ENCODE measurements at regions not wholly inside any gene's neighbourhood (a gene's known extent, or its start where the extent isn't known, plus 50 kb on each side); places are given as distances from the start of the nearest gene placed in this dataset.

- no peaks in the 10 kb centered on the region for H3K27me3 ChIP-seq (ENCODE audit: insufficient read depth in 3 of 3, low read length in 2 of 3)
- H3K36me3 ChIP-seq (ENCODE audit: insufficient read depth in 1 of 2, low read depth in 1 of 2): no peaks in the 10 kb centered on the region
- no peak overlapping the region for H3K4me3 ChIP-seq
- no peaks in the 10 kb centered on the region for H3K4me1 ChIP-seq
- no peak for TF ChIP-seq CTCF (IDR thresholded peaks at IDR 0.05)
- no peaks in the 10 kb centered on the region for H3K9me3 ChIP-seq
- no peak overlapping the region for H3K27ac ChIP-seq
- intact Hi-C loops (cut with DNase I): no loop called here
- DNase-seq: no peak
- no peak for ATAC-seq
- 82 to 90% (median 86%) methylated on average over 3 of the region's 3 CpGs for WGBS, 3 donors
These were observed 56.3 kb upstream of the NCKAP5 start for GRCh38 chr2:133624551-133624950.

- 81 to 92% (median 85%) methylated on average over 1 of the region's 1 CpG for WGBS, 3 donors
- Histone ChIP-seq H3K27me3 (ENCODE audit: insufficient read depth in 3 of 3, low read length in 2 of 3) (no peaks in the 10 kb centered on the region), H3K4me1 (no peaks in the 10 kb centered on the region), H3K4me3 (no peak overlapping the region), H3K27ac (no peak overlapping the region), H3K9me3 (no peaks in the 10 kb centered on the region), H3K36me3 (ENCODE audit: insufficient read depth in 1 of 2, low read depth in 1 of 2) (no peaks in the 10 kb centered on the region)
- intact Hi-C loops (cut with DNase I): no loop called here
- ATAC-seq: no peak
- no peak for TF ChIP-seq CTCF (IDR thresholded peaks at IDR 0.05)
- DNase-seq: no peak
These were observed 59.5 kb upstream of the NCKAP5 start for GRCh38 chr2:133627741-133628140.

- Histone ChIP-seq H3K9me3 (no peaks in the 10 kb centered on the region), H3K4me3 (no peak overlapping the region), H3K27ac (no peak overlapping the region), H3K4me1 (no peaks in the 10 kb centered on the region), H3K27me3 (ENCODE audit: insufficient read depth in 3 of 3, low read length in 2 of 3) (no peaks in the 10 kb centered on the region), H3K36me3 (ENCODE audit: insufficient read depth in 1 of 2, low read depth in 1 of 2) (no peaks in the 10 kb centered on the region)
- WGBS, 3 donors: 71 to 86% (median 79%) methylated on average over 7 of the region's 7 CpGs
- intact Hi-C loops (cut with DNase I): no loop called here
- TF ChIP-seq CTCF (IDR thresholded peaks at IDR 0.05): no peak
- DNase-seq (no peak), ATAC-seq (no peak)
These were observed 65.0 kb upstream of the NCKAP5 start for GRCh38 chr2:133633309-133633708.

GRCh38 chr2:133633881-133634409, 65.7 kb upstream of the NCKAP5 start:
- WGBS, 3 donors: 36 to 47% (median 39%) methylated on average over 8 of the region's 8 CpGs
- no peak for ATAC-seq

More at GRCh38 chr2:133633881-133634409, 65.7 kb upstream of the NCKAP5 start:
- Histone ChIP-seq H3K4me1 (no peaks in the 10 kb centered on the region), H3K9me3 (no peaks in the 10 kb centered on the region), H3K4me3 (no peak overlapping the region), H3K27me3 (ENCODE audit: insufficient read depth in 3 of 3, low read length in 2 of 3) (no peaks in the 10 kb centered on the region), H3K36me3 (ENCODE audit: insufficient read depth in 1 of 2, low read depth in 1 of 2) (no peaks in the 10 kb centered on the region), H3K27ac (no peak overlapping the region)
- intact Hi-C loops (cut with DNase I): no loop called here
- DNase-seq: no peak
- TF ChIP-seq CTCF (IDR thresholded peaks at IDR 0.05): no peak

Data from psoas muscle (tissue), 7 donors.